Erythroblast (primary cell): ENCODE measurements at regions not wholly inside any gene's neighbourhood (a gene's known extent, or its start where the extent isn't known, plus 50 kb on each side); places are given as distances from the start of the nearest gene placed in this dataset.

Experiments
- GATA1 ChIP-seq: IDR thresholded peaks from 2 replicates; pipeline ENCODE4 v1.6.1; 2011; ENCODE audit warnings: low read depth, mild to moderate bottlenecking, control low read depth, low read length, moderate library complexity
- POLR2A ChIP-seq: IDR thresholded peaks from 2 replicates; pipeline ENCODE4 v1.6.1; 2011; ENCODE audit warnings: mild to moderate bottlenecking, low read length

- TF ChIP-seq POLR2A (no peak), GATA1 (no peak)
Observed at GRCh38 chr18:21997207-21998143, 171.9 kb upstream of the GATA6 start.
